H1 (cell line): ENCODE measurements at regions not wholly inside any gene's neighbourhood (a gene's known extent, or its start where the extent isn't known, plus 50 kb on each side); places are given as distances from the start of the nearest gene placed in this dataset.

Experiments
- CTCF ChIA-PET: fragments of 300-600 bp; sonication (Branson Sonifier 250); formaldehyde crosslinking; loops from one replicate; lab custom pipeline; 2021; ENCODE audit not compliant: partially characterized antibody; lab: Charles Lee
- POLR2A ChIA-PET: fragments of 300-600 bp; sonication (Branson Sonifier 250); formaldehyde crosslinking; loops from one replicate; lab custom pipeline; 2021; ENCODE audit warnings: inconsistent platforms; ENCODE audit not compliant: partially characterized antibody; lab: Charles Lee
- DNase-seq, 2 experiments: peaks; one replicate each; pipeline versions ENCODE4 v3.0.0 to v3.0.0-alpha.2; 2010 to 2022; ENCODE audit warnings: low spot score in 2 of 2, low read depth in 1 of 2, mixed read lengths in 1 of 2
- FAIRE-seq: peaks from 2 replicates; lab custom pipeline; 2011; peaks lifted over from hg19 to GRCh38; lab: Jason Lieb, UNC
- H2AFZ ChIP-seq: 2 replicates; pipeline ENCODE4 v1.8.1; 2012; ENCODE audit warnings: low read length, inconsistent platforms
- H2AK5ac ChIP-seq: 2 replicates; pipeline ENCODE4 v1.6.1; 2013; ENCODE audit warnings: low read depth, low read length
- H2BK120ac ChIP-seq: replicated peaks from 2 replicates; pipeline ENCODE3; 2013; ENCODE audit warnings: low read depth, low read length, inconsistent platforms
- H2BK12ac ChIP-seq: 2 replicates; pipeline ENCODE4 v1.6.1; 2013; ENCODE audit warnings: low read depth, low read length
- H2BK15ac ChIP-seq: 2 replicates; pipeline ENCODE4 v1.6.1; 2013; ENCODE audit warnings: low read length
- H2BK20ac ChIP-seq: 2 replicates; pipeline ENCODE4 v1.6.1; 2013; ENCODE audit warnings: low read length
- H2BK5ac ChIP-seq: 2 replicates; pipeline ENCODE4 v1.6.1; 2013; ENCODE audit warnings: low read depth, low read length
- H3K14ac ChIP-seq: 2 replicates; pipeline ENCODE4 v1.6.1; 2013; ENCODE audit warnings: inconsistent platforms; ENCODE audit not compliant: insufficient read length
- H3K18ac ChIP-seq: 2 replicates; pipeline ENCODE4 v1.6.1; 2013; ENCODE audit warnings: low read length; ENCODE audit errors: extremely low read depth
- H3K23ac ChIP-seq: 2 replicates; pipeline ENCODE4 v1.6.1; 2013; ENCODE audit warnings: inconsistent platforms; ENCODE audit not compliant: insufficient read length
- H3K23me2 ChIP-seq: 2 replicates; pipeline ENCODE4 v1.6.1; 2013; ENCODE audit warnings: low read depth, low read length
- H3K27ac ChIP-seq: 2 replicates; pipeline ENCODE4 v1.6.1; 2011; ENCODE audit warnings: low read depth, low read length, inconsistent platforms
- H3K27me3 ChIP-seq, 4 experiments: replicated peaks in 1 of 4; 1 replicate in 1 of 4; 2 replicates in 3 of 4; pipeline versions ENCODE4 v1.6.1 to v1.8.1; 2011 to 2013; ENCODE audit warnings: low read length in 3 of 4, mild to moderate bottlenecking in 3 of 4, inconsistent platforms in 2 of 4, mixed read lengths in 2 of 4, moderate library complexity in 1 of 4; ENCODE audit not compliant: control insufficient read depth in 3 of 4, insufficient read depth in 3 of 4; ENCODE audit errors: extremely low read depth in 1 of 4
- H3K36me3 ChIP-seq, 4 experiments: 2 replicates each; pipeline versions ENCODE4 v1.6.1 to v1.8.1; 2011 to 2013; ENCODE audit warnings: mild to moderate bottlenecking in 4 of 4, low read length in 3 of 4, moderate library complexity in 2 of 4, control low read depth in 1 of 4, inconsistent platforms in 1 of 4; ENCODE audit not compliant: insufficient read depth in 4 of 4, control insufficient read depth in 2 of 4
- H3K4ac ChIP-seq: replicated peaks from 2 replicates; pipeline ENCODE3; 2013; ENCODE audit warnings: low read length, low read depth, mixed read lengths, inconsistent platforms; ENCODE audit not compliant: insufficient read length
- H3K4me1 ChIP-seq, 4 experiments: replicated peaks in 1 of 4; 1 replicate in 1 of 4; 2 replicates in 3 of 4; pipeline versions ENCODE4 v1.6.1 to v1.8.1; 2011 to 2013; ENCODE audit warnings: low read length in 3 of 4, inconsistent platforms in 2 of 4, mixed read lengths in 1 of 4; ENCODE audit not compliant: insufficient read depth in 4 of 4, control insufficient read depth in 3 of 4
- H3K4me2 ChIP-seq, 2 experiments: 2 replicates each; pipeline versions ENCODE4 v1.6.1 to v1.8.1; 2011 to 2013; ENCODE audit warnings: low read depth in 2 of 2, low read length in 2 of 2, control low read depth in 1 of 2, inconsistent platforms in 1 of 2, mild to moderate bottlenecking in 1 of 2; ENCODE audit not compliant: insufficient read depth in 1 of 2
- H3K4me3 ChIP-seq, 4 experiments: fragments of 200-600, 300-600 bp in 1 of 4; sonication (generic), shearing (Covaris generic), sonication (Bioruptor Twin) in 1 of 4; 2 replicates each; pipeline versions ENCODE4 v1.5.1 to v1.8.1; 2011 to 2016; ENCODE audit warnings: low read length in 4 of 4, low read depth in 3 of 4, control low read depth in 2 of 4, inconsistent platforms in 2 of 4, mild to moderate bottlenecking in 2 of 4, mixed read lengths in 1 of 4, moderate library complexity in 1 of 4; ENCODE audit not compliant: insufficient read depth in 2 of 4; ENCODE audit errors: extremely low read depth in 1 of 4
- H3K56ac ChIP-seq: replicated peaks from 2 replicates; pipeline ENCODE3; 2013; ENCODE audit warnings: low read depth, mild to moderate bottlenecking, mixed read lengths, low read length, inconsistent platforms; ENCODE audit not compliant: insufficient read length
- H3K79me1 ChIP-seq: 2 replicates; pipeline ENCODE4 v1.6.1; 2013; ENCODE audit warnings: low read depth, low read length, control low read depth
- H3K79me2 ChIP-seq, 2 experiments: 2 replicates each; pipeline versions ENCODE4 v1.6.1 to v1.8.1; 2012 to 2013; ENCODE audit warnings: low read length in 2 of 2, mild to moderate bottlenecking in 2 of 2, inconsistent platforms in 1 of 2; ENCODE audit not compliant: insufficient read depth in 2 of 2, control insufficient read depth in 1 of 2
- H3K9ac ChIP-seq, 4 experiments: replicated peaks in 1 of 4; 1 replicate in 1 of 4; 2 replicates in 3 of 4; pipeline versions ENCODE4 v1.6.1 to v1.8.1; 2011 to 2013; ENCODE audit warnings: low read depth in 3 of 4, low read length in 3 of 4, control low read depth in 2 of 4, mild to moderate bottlenecking in 2 of 4, moderate library complexity in 2 of 4, inconsistent platforms in 1 of 4; ENCODE audit errors: extremely low read depth in 1 of 4
- H3K9me3 ChIP-seq, 2 experiments: 2 replicates each; pipeline versions ENCODE4 v1.6.1 to v1.8.1; 2012 to 2013; ENCODE audit warnings: mild to moderate bottlenecking in 2 of 2, moderate library complexity in 2 of 2, control low read depth in 1 of 2, inconsistent platforms in 1 of 2, low read depth in 1 of 2, low read length in 1 of 2, mixed read lengths in 1 of 2; ENCODE audit not compliant: insufficient read depth in 2 of 2
- H4K20me1 ChIP-seq, 2 experiments: replicated peaks in 1 of 2; 2 replicates each; pipeline versions ENCODE3 to v1.8.1; 2011 to 2013; ENCODE audit warnings: inconsistent platforms in 2 of 2, low read length in 2 of 2, mild to moderate bottlenecking in 1 of 2; ENCODE audit not compliant: insufficient read depth in 2 of 2, control insufficient read depth in 1 of 2
- H4K5ac ChIP-seq: 2 replicates; pipeline ENCODE4 v1.6.1; 2013; ENCODE audit warnings: low read length, low read depth, mixed read lengths, inconsistent platforms; ENCODE audit not compliant: insufficient read length
- H4K8ac ChIP-seq: 2 replicates; pipeline ENCODE4 v1.8.0; 2013; ENCODE audit warnings: mild to moderate bottlenecking, moderate library complexity, low read length, inconsistent platforms; ENCODE audit not compliant: insufficient read depth; ENCODE audit errors: extremely low read depth
- H4K91ac ChIP-seq: replicated peaks from 2 replicates; pipeline ENCODE3; 2013; ENCODE audit warnings: low read length, mixed read lengths, inconsistent platforms; ENCODE audit not compliant: insufficient read length
- ASH2L ChIP-seq: fragments of 200-600, 300-600 bp; sonication (generic); IDR thresholded peaks from one replicate; pipeline ENCODE4 v1.7.1; 2017; ENCODE audit warnings: low read length
- BRCA1 ChIP-seq: IDR thresholded peaks from 2 replicates; pipeline ENCODE4 v1.6.1; 2012; ENCODE audit warnings: low read depth, low read length, improper control_type of control experiment
- CTCF ChIP-seq, 3 experiments: IDR thresholded peaks; 1 replicate in 2 of 3; 2 replicates in 1 of 3; pipeline versions ENCODE4 v1.5.1 to v1.6.1; 2011; ENCODE audit warnings: low read length in 3 of 3, mild to moderate bottlenecking in 3 of 3, inconsistent platforms in 2 of 3, low read depth in 1 of 3, moderate library complexity in 1 of 3; ENCODE audit not compliant: insufficient read depth in 1 of 3; ENCODE audit errors: control extremely low read depth in 1 of 3
- POLR2AphosphoS5 ChIP-seq: IDR thresholded peaks from 2 replicates; pipeline ENCODE4 v1.6.1; 2011; ENCODE audit warnings: low read depth, low read length
- TAF1 ChIP-seq: IDR thresholded peaks from 2 replicates; pipeline ENCODE4 v1.6.1; 2011; ENCODE audit warnings: mild to moderate bottlenecking, low read depth, low read length
- USF2 ChIP-seq: IDR thresholded peaks from 2 replicates; pipeline ENCODE4 v1.6.1; 2011; ENCODE audit warnings: low read length, improper control_type of control experiment
- WGBS, 2 experiments: shearing (Covaris generic) in 1 of 2; methylation state at CpG; one replicate each; pipeline versions ENCODE4 v1.1.6 to v1.1.7; 2013 to 2015; ENCODE audit warnings: low lambda C conversion rate in 2 of 2, mixed read lengths in 2 of 2, inconsistent platforms in 1 of 2, low coverage in 1 of 2, missing lambda C conversion rate in 1 of 2; ENCODE audit not compliant: insufficient replicate concordance in 2 of 2, insufficient coverage in 1 of 2, insufficient read length in 1 of 2; ENCODE audit errors: extremely low coverage in 1 of 2, missing lambda C conversion rate in 1 of 2; 5-methylcytosine and 5-hydroxymethylcytosine counted together

- CTCF ChIA-PET: no interaction called here
- WGBS, 2 experiments: 92% methylated on average over 3 of the region's 3 CpGs; no CpG with 5 or more reads in 1 of the 2 experiments
These were observed 166.2 kb downstream of the ZNF365 start for GRCh38 chr10:62540389-62540788.

More at GRCh38 chr10:62540389-62540788, 166.2 kb downstream of the ZNF365 start:
- Histone ChIP-seq H3K4me2 (no peak overlapping the region), H3K23ac (no peak overlapping the region), H2BK120ac (no peak overlapping the region), H2BK5ac (no peak overlapping the region), H3K79me1 (no peaks in the 10 kb centered on the region), H4K91ac (no peak overlapping the region), H4K20me1 (no peaks in the 10 kb centered on the region), H3K4me3 (no peak overlapping the region), H3K23me2 (no peaks in the 10 kb centered on the region)
- POLR2A ChIA-PET: no interaction called here
- DNase-seq: no peak
- no peak for TF ChIP-seq USF2
- no peak for TF ChIP-seq TAF1
- no peak for TF ChIP-seq ASH2L
- TF ChIP-seq CTCF (IDR thresholded peaks at IDR 0.05; ENCODE audit: control extremely low read depth in 1 of 3, insufficient read depth in 1 of 3, low read depth in 1 of 3, low read length in 3 of 3): no peak
- TF ChIP-seq POLR2AphosphoS5: no peak
- no peak for TF ChIP-seq BRCA1
- TF ChIP-seq, all 59 proteins: peak for 0
- H2BK15ac ChIP-seq: no peak overlapping the region
- no peak overlapping the region for H2AFZ ChIP-seq
- H3K18ac ChIP-seq: no peak overlapping the region
- no peak overlapping the region for H4K5ac ChIP-seq
- H3K79me2 ChIP-seq: no peaks in the 10 kb centered on the region
- H3K14ac ChIP-seq: no peak overlapping the region
- H2AK5ac ChIP-seq: no peak overlapping the region
- no peak overlapping the region for H2BK20ac ChIP-seq
- no peak overlapping the region for H2BK12ac ChIP-seq
- no peak overlapping the region for H3K9ac ChIP-seq
- H3K27me3 ChIP-seq: no peaks in the 10 kb centered on the region
- no peaks in the 10 kb centered on the region for H3K9me3 ChIP-seq
- no peak overlapping the region for H3K56ac ChIP-seq
- no peaks in the 10 kb centered on the region for H3K36me3 ChIP-seq
- no peak overlapping the region for H4K8ac ChIP-seq
- no peak for FAIRE-seq
- no peak overlapping the region for H3K27ac ChIP-seq
- H3K4ac ChIP-seq: no peak overlapping the region
- peaks cover 0 to 5% (median 0%) of the 10 kb centered on the region in 4 experiments; a peak in 1 of 7 replicates for H3K4me1 ChIP-seq
